HepG2 (cell line): ENCODE measurements at regions not wholly inside any gene's neighbourhood (a gene's known extent, or its start where the extent isn't known, plus 50 kb on each side); places are given as distances from the start of the nearest gene placed in this dataset.

Experiments used
- ATAC-seq: fragments of 200-7000 bp; cut with Tn5 transposase; 3 replicates; pipeline ENCODE4 v1.9.1; 2020; ENCODE audit warnings: mild to moderate bottlenecking, moderate library complexity
- BruUV-seq: library from RNA; stranded (reverse); fragments of 400-500 nt; replicated peaks from 2 replicates; lab custom pipeline; 2021; lab: Mats Ljungman, UMichigan
- CTCF ChIA-PET: fragments of 300-600 bp; formaldehyde crosslinking; extraction: SDS; loops from one replicate; lab custom pipeline; 2021; ENCODE audit warnings: low total read pairs, inconsistent platforms, low intra/inter-chr PET ratio; lab: Yijun Ruan, JAX
- POLR2A ChIA-PET: fragments of 350-600 bp; sonication (Branson Sonifier 250); formaldehyde crosslinking; loops from one replicate; lab custom pipeline; 2020; ENCODE audit warnings: antibody characterized with exemption, inconsistent platforms; lab: Yijun Ruan, JAX
- DNase-seq: peaks from one replicate; pipeline ENCODE4 v3.0.0-alpha.2; 2015; ENCODE audit warnings: low spot score
- FAIRE-seq: peaks from 3 replicates; lab custom pipeline; 2011; peaks lifted over from hg19 to GRCh38; lab: Jason Lieb, UNC
- H2AFZ ChIP-seq: one replicate; pipeline ENCODE4 v1.6.1; 2011; ENCODE audit warnings: low read length, inconsistent platforms
- H3K27ac ChIP-seq: fragments of 300-600 bp; 3 replicates; pipeline ENCODE4 v1.8.0; 2011; ENCODE audit warnings: mixed run types, mild to moderate bottlenecking, mixed read lengths, low read length, inconsistent platforms; ENCODE audit not compliant: insufficient read depth; ENCODE audit errors: extremely low read length
- H3K27me3 ChIP-seq, 2 experiments: fragments of 200-600 bp in 1 of 2; 2 replicates in 1 of 2; 3 replicates in 1 of 2; pipeline versions ENCODE4 v1.6.0 to v1.8.0; 2011; ENCODE audit warnings: low read length in 2 of 2, mild to moderate bottlenecking in 2 of 2, moderate library complexity in 2 of 2, inconsistent platforms in 1 of 2; ENCODE audit not compliant: insufficient read depth in 2 of 2, control insufficient read depth in 1 of 2
- H3K36me3 ChIP-seq, 2 experiments: fragments of 200-600 bp in 1 of 2; replicated peaks in 1 of 2; 2 replicates in 1 of 2; 3 replicates in 1 of 2; pipeline versions ENCODE4 v1.5.1 to v1.8.0; 2011; ENCODE audit warnings: low read length in 2 of 2, inconsistent platforms in 1 of 2; ENCODE audit not compliant: insufficient read depth in 2 of 2, control insufficient read depth in 1 of 2
- H3K4me1 ChIP-seq: 2 replicates; pipeline ENCODE4 v1.5.1; 2012; ENCODE audit warnings: low read length, inconsistent platforms; ENCODE audit not compliant: insufficient read depth
- H3K4me2 ChIP-seq: 2 replicates; pipeline ENCODE4 v1.6.0; 2011; ENCODE audit warnings: low read depth, low read length, inconsistent platforms
- H3K4me3 ChIP-seq, 3 experiments: fragments of 200-600 bp in 1 of 3; sonication (generic), shearing (Covaris generic) in 1 of 3; replicated peaks in 1 of 3; 2 replicates each; pipeline ENCODE4 v1.5.1; 2011 to 2016; ENCODE audit warnings: low read length in 3 of 3, inconsistent platforms in 2 of 3, low read depth in 2 of 3, mild to moderate bottlenecking in 2 of 3, control low read depth in 1 of 3, mixed read lengths in 1 of 3; ENCODE audit not compliant: insufficient read depth in 1 of 3
- H3K79me2 ChIP-seq: one replicate; pipeline ENCODE4 v1.6.1; 2011; ENCODE audit warnings: low read length, inconsistent platforms; ENCODE audit not compliant: insufficient read depth
- H3K9ac ChIP-seq: 2 replicates; pipeline ENCODE4 v1.6.0; 2011; ENCODE audit warnings: mild to moderate bottlenecking, low read depth, low read length, inconsistent platforms; ENCODE audit not compliant: insufficient read depth
- H3K9me3 ChIP-seq: 2 replicates; pipeline ENCODE4 v1.5.1; 2012; ENCODE audit warnings: mild to moderate bottlenecking, low read length
- H4K20me1 ChIP-seq: 2 replicates; pipeline ENCODE4 v1.6.0; 2011; ENCODE audit warnings: inconsistent platforms, mild to moderate bottlenecking, low read length, moderate library complexity; ENCODE audit not compliant: insufficient read depth
- NCOA1 ChIP-seq: sonication (generic); formaldehyde crosslinking; IDR thresholded peaks from 2 replicates; pipeline ENCODE4 v1.9.0; 2021; ENCODE audit warnings: missing genetic modification reagents
- SAFB2 ChIP-seq: sonication (generic); formaldehyde crosslinking; IDR thresholded peaks from 2 replicates; pipeline ENCODE4 v1.5.1; 2020; ENCODE audit warnings: missing genetic modification reagents, low read depth, mild to moderate bottlenecking, borderline replicate concordance
- SNAPC2 ChIP-seq: sonication (generic); formaldehyde crosslinking; IDR thresholded peaks from 2 replicates; pipeline ENCODE4 v1.8.1; 2022; ENCODE audit warnings: mild to moderate bottlenecking, missing genetic modification reagents
- ZNF367 ChIP-seq: sonication (generic); formaldehyde crosslinking; IDR thresholded peaks from 2 replicates; pipeline ENCODE4 v1.4.0; 2020; ENCODE audit warnings: missing genetic modification reagents, borderline replicate concordance
- ZNF570 ChIP-seq: sonication (generic); formaldehyde crosslinking; IDR thresholded peaks from 2 replicates; pipeline ENCODE4 v1.4.0; 2020; ENCODE audit warnings: mild to moderate bottlenecking, missing genetic modification reagents, borderline replicate concordance
- ZNF703 ChIP-seq: sonication (generic); formaldehyde crosslinking; IDR thresholded peaks from 2 replicates; pipeline ENCODE4 v1.5.1; 2020; ENCODE audit warnings: missing genetic modification reagents, mild to moderate bottlenecking, moderate library complexity, borderline replicate concordance
- ZNF850 ChIP-seq: sonication (generic); formaldehyde crosslinking; conservative IDR thresholded peaks from 2 replicates; pipeline ENCODE4 v1.9.0; 2021; ENCODE audit warnings: mild to moderate bottlenecking, missing genetic modification reagents
- ZSCAN12 ChIP-seq: sonication (generic); formaldehyde crosslinking; IDR thresholded peaks from 2 replicates; pipeline ENCODE4 v1.9.0; 2021; ENCODE audit warnings: mild to moderate bottlenecking, missing genetic modification reagents
- WGBS: methylation state at CpG from one replicate; pipeline ENCODE4 v1.1.6; 2017; ENCODE audit warnings: low lambda C conversion rate; 5-methylcytosine and 5-hydroxymethylcytosine counted together
- in situ Hi-C: cut with HindIII; loops from 2 replicates; pipeline ENCODE4 v1.10.0; 2017; ENCODE audit warnings: low pct_unique_long_range_greater_than_20kb; ENCODE audit not compliant: extremely low pct_ligation_motif_present
- intact Hi-C: fragments of 100-400 bp; cut with micrococcal nuclease; formaldehyde crosslinking; loops from one replicate; pipeline ENCODE4 v1.10.0; 2022; ENCODE audit not compliant: unreplicated experiment
- TF ChIP-seq, protein P1 (sequence below): sonication (generic); formaldehyde crosslinking; IDR thresholded peaks from 2 replicates; pipeline ENCODE4 v1.5.1; 2020; ENCODE audit warnings: mild to moderate bottlenecking, missing genetic modification reagents, moderate library complexity
- TF ChIP-seq, protein P2 (sequence below): sonication (generic); formaldehyde crosslinking; IDR thresholded peaks from 2 replicates; pipeline ENCODE4 v1.5.1; 2020; ENCODE audit warnings: mild to moderate bottlenecking, missing genetic modification reagents

DNA sequence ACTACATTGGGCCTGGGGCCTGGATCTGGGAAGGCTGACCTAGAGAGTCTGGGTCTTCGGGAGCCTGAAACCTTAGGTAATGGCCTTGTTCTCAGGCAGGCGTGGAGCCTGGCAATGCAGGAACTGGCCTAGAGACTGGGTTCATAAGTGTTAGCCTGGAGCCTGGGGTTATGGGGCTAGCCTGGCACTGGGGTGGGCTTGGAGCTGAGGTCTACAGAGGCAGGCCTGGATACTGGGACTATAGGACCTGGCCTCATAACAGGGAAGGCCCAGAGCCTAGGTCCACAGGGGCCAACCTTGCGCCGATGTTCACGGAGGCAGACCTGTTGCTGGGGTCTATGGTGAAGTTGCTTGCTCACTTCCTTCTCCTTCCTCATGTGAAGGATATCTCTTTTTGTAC is 843.8 kb upstream of the GJE1 start:
- CTCF ChIA-PET: no interaction called here
- no peak for FAIRE-seq
- ATAC-seq: no peak

More for the DNA sequence above, 843.8 kb upstream of the GJE1 start:
- POLR2A ChIA-PET: no interaction called here
- no peak overlapping the region for H3K4me2 ChIP-seq
- no peaks in the 10 kb centered on the region for H3K4me1 ChIP-seq
- no peaks in the 10 kb centered on the region for H3K36me3 ChIP-seq
- in situ Hi-C loops (no loop called here), intact Hi-C loops (no loop called here)
- TF ChIP-seq ZNF570 (CRISPR knock-in tag) (no peak), ZNF367 (no peak), ZSCAN12 (no peak), SNAPC2 (CRISPR knock-in tag) (no peak), SAFB2 (CRISPR knock-in tag) (no peak), ZNF703 (CRISPR knock-in tag) (no peak), ZNF850 (CRISPR knock-in tag) (no peak), NCOA1 (CRISPR knock-in tag) (no peak)
- TF ChIP-seq, protein P1, sequence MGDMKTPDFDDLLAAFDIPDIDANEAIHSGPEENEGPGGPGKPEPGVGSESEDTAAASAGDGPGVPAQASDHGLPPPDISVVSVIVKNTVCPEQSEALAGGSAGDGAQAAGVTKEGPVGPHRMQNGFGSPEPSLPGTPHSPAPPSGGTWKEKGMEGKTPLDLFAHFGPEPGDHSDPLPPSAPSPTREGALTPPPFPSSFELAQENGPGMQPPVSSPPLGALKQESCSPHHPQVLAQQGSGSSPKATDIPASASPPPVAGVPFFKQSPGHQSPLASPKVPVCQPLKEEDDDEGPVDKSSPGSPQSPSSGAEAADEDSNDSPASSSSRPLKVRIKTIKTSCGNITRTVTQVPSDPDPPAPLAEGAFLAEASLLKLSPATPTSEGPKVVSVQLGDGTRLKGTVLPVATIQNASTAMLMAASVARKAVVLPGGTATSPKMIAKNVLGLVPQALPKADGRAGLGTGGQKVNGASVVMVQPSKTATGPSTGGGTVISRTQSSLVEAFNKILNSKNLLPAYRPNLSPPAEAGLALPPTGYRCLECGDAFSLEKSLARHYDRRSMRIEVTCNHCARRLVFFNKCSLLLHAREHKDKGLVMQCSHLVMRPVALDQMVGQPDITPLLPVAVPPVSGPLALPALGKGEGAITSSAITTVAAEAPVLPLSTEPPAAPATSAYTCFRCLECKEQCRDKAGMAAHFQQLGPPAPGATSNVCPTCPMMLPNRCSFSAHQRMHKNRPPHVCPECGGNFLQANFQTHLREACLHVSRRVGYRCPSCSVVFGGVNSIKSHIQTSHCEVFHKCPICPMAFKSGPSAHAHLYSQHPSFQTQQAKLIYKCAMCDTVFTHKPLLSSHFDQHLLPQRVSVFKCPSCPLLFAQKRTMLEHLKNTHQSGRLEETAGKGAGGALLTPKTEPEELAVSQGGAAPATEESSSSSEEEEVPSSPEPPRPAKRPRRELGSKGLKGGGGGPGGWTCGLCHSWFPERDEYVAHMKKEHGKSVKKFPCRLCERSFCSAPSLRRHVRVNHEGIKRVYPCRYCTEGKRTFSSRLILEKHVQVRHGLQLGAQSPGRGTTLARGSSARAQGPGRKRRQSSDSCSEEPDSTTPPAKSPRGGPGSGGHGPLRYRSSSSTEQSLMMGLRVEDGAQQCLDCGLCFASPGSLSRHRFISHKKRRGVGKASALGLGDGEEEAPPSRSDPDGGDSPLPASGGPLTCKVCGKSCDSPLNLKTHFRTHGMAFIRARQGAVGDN (CRISPR knock-in tag): no peak
- TF ChIP-seq, protein P2, sequence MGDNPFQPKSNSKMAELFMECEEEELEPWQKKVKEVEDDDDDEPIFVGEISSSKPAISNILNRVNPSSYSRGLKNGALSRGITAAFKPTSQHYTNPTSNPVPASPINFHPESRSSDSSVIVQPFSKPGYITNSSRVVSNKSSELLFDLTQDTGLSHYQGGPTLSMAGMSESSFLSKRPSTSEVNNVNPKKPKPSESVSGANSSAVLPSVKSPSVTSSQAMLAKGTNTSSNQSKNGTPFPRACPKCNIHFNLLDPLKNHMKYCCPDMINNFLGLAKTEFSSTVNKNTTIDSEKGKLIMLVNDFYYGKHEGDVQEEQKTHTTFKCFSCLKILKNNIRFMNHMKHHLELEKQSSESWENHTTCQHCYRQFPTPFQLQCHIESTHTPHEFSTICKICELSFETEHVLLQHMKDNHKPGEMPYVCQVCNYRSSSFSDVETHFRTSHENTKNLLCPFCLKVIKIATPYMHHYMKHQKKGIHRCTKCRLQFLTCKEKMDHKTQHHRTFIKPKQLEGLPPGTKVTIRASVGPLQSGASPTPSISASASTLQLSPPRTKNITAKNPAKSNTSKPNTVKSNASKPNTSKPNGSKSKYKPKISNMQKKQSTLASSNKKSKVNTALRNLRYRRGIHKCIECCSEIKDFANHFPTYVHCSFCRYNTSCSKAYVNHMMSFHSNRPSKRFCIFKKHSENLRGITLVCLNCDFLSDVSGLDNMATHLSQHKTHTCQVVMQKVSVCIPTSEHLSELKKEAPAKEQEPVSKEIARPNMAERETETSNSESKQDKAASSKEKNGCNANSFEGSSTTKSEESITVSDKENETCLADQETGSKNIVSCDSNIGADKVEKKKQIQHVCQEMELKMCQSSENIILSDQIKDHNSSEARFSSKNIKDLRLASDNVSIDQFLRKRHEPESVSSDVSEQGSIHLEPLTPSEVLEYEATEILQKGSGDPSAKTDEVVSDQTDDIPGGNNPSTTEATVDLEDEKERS (CRISPR knock-in tag): no peak
- H3K27me3 ChIP-seq: no peaks in the 10 kb centered on the region
- H3K4me3 ChIP-seq: no peak overlapping the region
- H2AFZ ChIP-seq: no peak overlapping the region
- H3K27ac ChIP-seq: no peak overlapping the region
- no peak overlapping the region for H3K9ac ChIP-seq
- no peaks in the 10 kb centered on the region for H3K9me3 ChIP-seq
- WGBS: 100% methylated on average over 2 of the region's 5 CpGs
- BruUV-seq: no TSS peak
- no peak for DNase-seq
- no peaks in the 10 kb centered on the region for H3K79me2 ChIP-seq
- no peaks in the 10 kb centered on the region for H4K20me1 ChIP-seq
